GM21367 (cell line): ENCODE measurements at regions not wholly inside any gene's neighbourhood (a gene's known extent, or its start where the extent isn't known, plus 50 kb on each side); places are given as distances from the start of the nearest gene placed in this dataset.
"Not testable (repeated sequence)": the region's sequence is repeated elsewhere in the genome, so short reads cannot be mapped to it uniquely, and the experiment has no call there.

Source experiments
- ATAC-seq: cut with Tn5 transposase; IDR thresholded peaks from one replicate; pipeline ENCODE4 v1.9.1; 2021; ENCODE audit not compliant: unreplicated experiment

- ATAC-seq = no peak
Measured at GRCh38 chr5:14995229-14995628, 123.7 kb upstream of the ANKH start.

- not testable (repeated sequence) for ATAC-seq
Measured at GRCh38 chr5:14993459-14994133, 122.0 kb upstream of the ANKH start.

GRCh38 chr5:14992751-14993458 lies 121.3 kb upstream of the ANKH start:
- peak; percentile 85 for ATAC-seq

GRCh38 chr5:14988223-14988622 lies 116.6 kb upstream of the ANKH start:
- ATAC-seq = no peak

GRCh38 chr5:14986413-14986812 lies 114.8 kb upstream of the ANKH start:
- ATAC-seq = no peak

- ATAC-seq = no peak
Measured at GRCh38 chr5:14983666-14984441, 112.3 kb upstream of the ANKH start.

- no peak for ATAC-seq
Measured at GRCh38 chr5:14980698-14981097, 109.1 kb upstream of the ANKH start.

- ATAC-seq = no peak
Measured at GRCh38 chr5:14977058-14977685, 105.6 kb upstream of the ANKH start.

- no peak for ATAC-seq
Measured at GRCh38 chr5:14976486-14976885, 104.9 kb upstream of the ANKH start.

GRCh38 chr5:14971873-14972272 lies 100.3 kb upstream of the ANKH start:
- ATAC-seq = no peak

GRCh38 chr5:14968796-14969195 lies 97.2 kb upstream of the ANKH start:
- ATAC-seq = no peak

GRCh38 chr5:14967166-14967565 lies 95.6 kb upstream of the ANKH start:
- ATAC-seq = no peak

- no peak for ATAC-seq
Measured at GRCh38 chr5:14965815-14966214, 94.2 kb upstream of the ANKH start.

- no peak for ATAC-seq
Measured at GRCh38 chr5:14962604-14963003, 91.0 kb upstream of the ANKH start.

GRCh38 chr5:14960120-14960462 lies 88.5 kb upstream of the ANKH start:
- ATAC-seq = no peak

- ATAC-seq = no peak
Measured at GRCh38 chr5:14959399-14960119, 88.0 kb upstream of the ANKH start.

GRCh38 chr5:14958188-14958587 lies 86.6 kb upstream of the ANKH start:
- no peak for ATAC-seq

GRCh38 chr5:14956423-14957046 lies 85.0 kb upstream of the ANKH start:
- no peak for ATAC-seq

- no peak for ATAC-seq
Measured at GRCh38 chr5:14954616-14955343, 83.2 kb upstream of the ANKH start.

- no peak for ATAC-seq
Measured at GRCh38 chr5:14954216-14954615, 82.6 kb upstream of the ANKH start.
